SK-N-SH (cell line): ENCODE measurements at regions not wholly inside any gene's neighbourhood (a gene's known extent, or its start where the extent isn't known, plus 50 kb on each side); places are given as distances from the start of the nearest gene placed in this dataset.

ENCODE experiments used
- CTCF ChIA-PET: fragments of 300-600, 350-600 bp; formaldehyde crosslinking; extraction: SDS; loops from one replicate; lab custom pipeline; 2021; lab: Yijun Ruan, JAX
- POLR2A ChIA-PET: fragments of 350-600 bp; sonication (Branson Sonifier 250); formaldehyde crosslinking; extraction: SDS; loops from one replicate; lab custom pipeline; 2020; ENCODE audit warnings: antibody characterized with exemption, inconsistent platforms; lab: Yijun Ruan, JAX
- DNase-seq: peaks from one replicate; pipeline ENCODE4 v3.0.0; 2012
- H2AFZ ChIP-seq: fragments of 200-600 bp; sonication (generic); 2 replicates; pipeline ENCODE4 v1.8.1; 2016; ENCODE audit warnings: antibody characterized with exemption, mild to moderate bottlenecking, low read depth
- H3F3A ChIP-seq: fragments of 200-600 bp; sonication (generic); replicated peaks from 2 replicates; pipeline ENCODE3; 2016; ENCODE audit warnings: antibody characterized with exemption, mild to moderate bottlenecking; ENCODE audit not compliant: insufficient read depth
- H3K27ac ChIP-seq, 2 experiments: fragments of 200-500 bp in 1 of 2; fragments of 200-600 bp in 1 of 2; sonication (Bioruptor generic) in 1 of 2; sonication (generic), shearing (Covaris generic) in 1 of 2; 2 replicates each; pipeline versions ENCODE4 v1.5.1 to v1.6.1; 2014 to 2016; ENCODE audit warnings: low read depth in 2 of 2, inconsistent platforms in 1 of 2, low read length in 1 of 2, mild to moderate bottlenecking in 1 of 2, mixed read lengths in 1 of 2
- H3K27me3 ChIP-seq: fragments of 200-600 bp; sonication (generic), shearing (Covaris generic); 2 replicates; pipeline ENCODE4 v1.6.1; 2016; ENCODE audit warnings: mixed run types; ENCODE audit not compliant: insufficient read depth
- H3K36me3 ChIP-seq, 2 experiments: fragments of 200-500 bp in 1 of 2; fragments of 200-600 bp in 1 of 2; sonication (Bioruptor generic) in 1 of 2; sonication (generic) in 1 of 2; replicated peaks in 1 of 2; 2 replicates each; pipeline versions ENCODE3 to v1.5.1; 2014 to 2016; ENCODE audit warnings: low read length in 1 of 2, mild to moderate bottlenecking in 1 of 2; ENCODE audit not compliant: insufficient read depth in 2 of 2, control insufficient read depth in 1 of 2
- H3K4me1 ChIP-seq, 2 experiments: fragments of 200-500 bp in 1 of 2; fragments of 200-600 bp in 1 of 2; sonication (Bioruptor generic) in 1 of 2; sonication (generic), shearing (Covaris generic) in 1 of 2; 2 replicates each; pipeline versions ENCODE4 v1.5.1 to v1.6.1; 2014 to 2016; ENCODE audit warnings: low read depth in 1 of 2, low read length in 1 of 2, mixed run types in 1 of 2; ENCODE audit not compliant: insufficient read depth in 2 of 2, control insufficient read depth in 1 of 2
- H3K4me2 ChIP-seq: fragments of 200-600 bp; sonication (generic), shearing (Covaris generic); 2 replicates; pipeline ENCODE4 v1.6.1; 2017; ENCODE audit warnings: mixed run types
- H3K4me3 ChIP-seq, 2 experiments: fragments of 200-500 bp in 1 of 2; fragments of 200-600 bp in 1 of 2; sonication (Bioruptor generic) in 1 of 2; sonication (generic), shearing (Covaris generic) in 1 of 2; 2 replicates each; pipeline versions ENCODE4 v1.5.1 to v1.8.1; 2014 to 2016; ENCODE audit warnings: low read depth in 2 of 2, inconsistent platforms in 1 of 2, low read length in 1 of 2, mild to moderate bottlenecking in 1 of 2, mixed read lengths in 1 of 2, moderate library complexity in 1 of 2
- H3K79me2 ChIP-seq: fragments of 200-600 bp; sonication (generic); 2 replicates; pipeline ENCODE4 v1.8.1; 2017; ENCODE audit warnings: mild to moderate bottlenecking; ENCODE audit not compliant: insufficient read depth
- H3K9ac ChIP-seq: fragments of 200-600 bp; sonication (generic); 2 replicates; pipeline ENCODE4 v1.6.1; 2017; ENCODE audit warnings: mixed run types
- H3K9me2 ChIP-seq: fragments of 200-600 bp; sonication (generic); 2 replicates; pipeline ENCODE4 v1.6.1; 2017; ENCODE audit warnings: mixed run types
- H3K9me3 ChIP-seq: fragments of 200-600 bp; sonication (generic); 2 replicates; pipeline ENCODE4 v1.6.1; 2017; ENCODE audit warnings: mixed run types, mild to moderate bottlenecking, moderate library complexity
- H4K20me1 ChIP-seq: fragments of 200-600 bp; sonication (generic); 2 replicates; pipeline ENCODE4 v1.6.1; 2017; ENCODE audit warnings: mild to moderate bottlenecking, mixed run types; ENCODE audit not compliant: insufficient read depth
- CHD2 ChIP-seq: fragments of 150-350 bp; IDR thresholded peaks from 2 replicates; pipeline ENCODE4 v1.6.1; 2018; ENCODE audit warnings: low read length; ENCODE audit not compliant: partially characterized antibody
- CTCF ChIP-seq: fragments of 200-600 bp; sonication (generic); IDR thresholded peaks from 2 replicates; pipeline ENCODE4 v1.6.1; 2017; ENCODE audit warnings: antibody characterized with exemption, mild to moderate bottlenecking, moderate library complexity
- EZH2phosphoT487 ChIP-seq: fragments of 200-600 bp; sonication (generic); IDR thresholded peaks from 2 replicates; pipeline ENCODE4 v1.6.1; 2017; ENCODE audit warnings: low read depth, mixed run types, mild to moderate bottlenecking, antibody characterized with exemption, moderate library complexity, borderline replicate concordance
- FOSL2 ChIP-seq: IDR thresholded peaks from 2 replicates; pipeline ENCODE4 v1.4.0; 2012; ENCODE audit warnings: low read depth, mild to moderate bottlenecking, moderate library complexity, borderline replicate concordance
- MXI1 ChIP-seq: IDR thresholded peaks from 2 replicates; pipeline ENCODE4 v1.6.1; 2012; ENCODE audit warnings: mild to moderate bottlenecking, low read depth, low read length, improper control_type of control experiment
- NFIC ChIP-seq: IDR thresholded peaks from 2 replicates; pipeline ENCODE4 v1.4.0; 2012; ENCODE audit warnings: borderline replicate concordance
- NRF1 ChIP-seq: IDR thresholded peaks from 2 replicates; pipeline ENCODE4 v1.6.1; 2012; ENCODE audit warnings: low read depth, mild to moderate bottlenecking, low read length
- PBX3 ChIP-seq: IDR thresholded peaks from 2 replicates; pipeline ENCODE4; 2012
- RCOR1 ChIP-seq: fragments of 150-350 bp; IDR thresholded peaks from 2 replicates; pipeline ENCODE4 v1.6.1; 2017; ENCODE audit warnings: antibody characterized with exemption, low read length
- REST ChIP-seq: IDR thresholded peaks from 2 replicates; pipeline ENCODE4 v1.6.1; 2012; ENCODE audit warnings: mild to moderate bottlenecking, low read depth, low read length, moderate library complexity
- RFX5 ChIP-seq: IDR thresholded peaks from 2 replicates; pipeline ENCODE4 v1.6.1; 2012; ENCODE audit warnings: mild to moderate bottlenecking, improper control_type of control experiment, low read length
- RXRA ChIP-seq: IDR thresholded peaks from 2 replicates; pipeline ENCODE4 v1.4.0; 2012; ENCODE audit warnings: low read depth, mild to moderate bottlenecking, borderline replicate concordance
- SIN3A ChIP-seq: IDR thresholded peaks from 2 replicates; pipeline ENCODE4 v1.6.1; 2012; ENCODE audit warnings: low read depth, mild to moderate bottlenecking, low read length, moderate library complexity, borderline replicate concordance
- TCF12 ChIP-seq: IDR thresholded peaks from 2 replicates; pipeline ENCODE4 v1.4.0; 2012
- TEAD4 ChIP-seq: IDR thresholded peaks from 2 replicates; pipeline ENCODE4 v1.4.0; 2012; ENCODE audit warnings: mild to moderate bottlenecking, borderline replicate concordance; ENCODE audit not compliant: insufficient read depth
- USF2 ChIP-seq: fragments of 150-350 bp; IDR thresholded peaks from 2 replicates; pipeline ENCODE4 v1.6.1; 2017; ENCODE audit warnings: antibody characterized with exemption, low read length, low read depth, borderline replicate concordance
- WGBS: methylation state at CpG from one replicate; pipeline ENCODE4 v1.1.6; 2017; ENCODE audit warnings: low lambda C conversion rate; 5-methylcytosine and 5-hydroxymethylcytosine counted together

GRCh38 chr10:131024259-131025131, 287.0 kb downstream of the TCERG1L start:
- ChIA-PET CTCF (no interaction called here), POLR2A (no interaction called here)
- H3K36me3 ChIP-seq = no peaks in the 10 kb centered on the region
- TF ChIP-seq NFIC (no peak), FOSL2 (no peak), RCOR1 (no peak), RFX5 (no peak), TCF12 (no peak), PBX3 (no peak), CTCF (no peak), TEAD4 (no peak), RXRA (no peak), REST (no peak), EZH2phosphoT487 (no peak), CHD2 (no peak), NRF1 (no peak), USF2 (no peak), SIN3A (no peak), MXI1 (no peak)
- WGBS = 40% methylated on average over 13 of the region's 17 CpGs
- DNase-seq = no peak
- no peak overlapping the region for H3K4me2 ChIP-seq
- no peaks in the 10 kb centered on the region for H3K9me2 ChIP-seq
- no peaks in the 10 kb centered on the region for H3F3A ChIP-seq
- H3K4me1 ChIP-seq = no peaks in the 10 kb centered on the region
- no peak overlapping the region for H3K27ac ChIP-seq
- H3K9ac ChIP-seq = no peak overlapping the region
- H3K4me3 ChIP-seq = no peak overlapping the region
- no peaks in the 10 kb centered on the region for H3K27me3 ChIP-seq
- no peaks in the 10 kb centered on the region for H3K79me2 ChIP-seq
- H4K20me1 ChIP-seq = no peaks in the 10 kb centered on the region
- no peaks in the 10 kb centered on the region for H3K9me3 ChIP-seq
- H2AFZ ChIP-seq = no peak overlapping the region
